Effector memory CD8-positive, alpha-beta T cell (primary cell): ENCODE measurements at regions not wholly inside any gene's neighbourhood (a gene's known extent, or its start where the extent isn't known, plus 50 kb on each side); places are given as distances from the start of the nearest gene placed in this dataset.
"Not testable (repeated sequence)": the region's sequence is repeated elsewhere in the genome, so short reads cannot be mapped to it uniquely, and the experiment has no call there.

ENCODE experiments used
- ATAC-seq: fragments of 150-1000 bp; cut with Tn5 transposase; replicated peaks from 2 replicates; pipeline ENCODE4 v1.10.0; 2021; ENCODE audit warnings: mild to moderate bottlenecking, moderate library complexity
- DNase-seq, 3 experiments: peaks; one replicate each; pipeline ENCODE4 v3.0.0; 2021
- H3K27ac Mint-ChIP-seq, 2 donors: one replicate each; pipeline ENCODE4 v1.8.0; 2022; ENCODE audit warnings: mild to moderate bottlenecking in 2 of 2, mixed read lengths in 2 of 2, moderate library complexity in 2 of 2
- H3K27me3 Mint-ChIP-seq, 2 donors: one replicate each; pipeline ENCODE4 v1.8.0; 2022; ENCODE audit warnings: mixed read lengths in 2 of 2
- H3K36me3 Mint-ChIP-seq: one replicate; pipeline ENCODE4 v1.8.0; 2022; ENCODE audit warnings: mild to moderate bottlenecking, moderate library complexity, mixed read lengths; ENCODE audit not compliant: insufficient read depth
- H3K4me1 Mint-ChIP-seq, 2 donors: one replicate each; pipeline ENCODE4 v1.8.0; 2022; ENCODE audit warnings: low read depth in 2 of 2, mixed read lengths in 2 of 2
- H3K4me3 Mint-ChIP-seq, 2 donors: one replicate each; pipeline ENCODE4 v1.8.0; 2022; ENCODE audit warnings: mild to moderate bottlenecking in 2 of 2, mixed read lengths in 2 of 2, moderate library complexity in 2 of 2
- H3K9me3 Mint-ChIP-seq, 2 donors: one replicate each; pipeline ENCODE4 v1.8.0; 2022; ENCODE audit warnings: mixed read lengths in 2 of 2

- ATAC-seq (no peak), DNase-seq (no peak)
- no peaks in the 10 kb centered on the region for H3K9me3 Mint-ChIP-seq
- peaks cover 2% of the 10 kb centered on the region for H3K36me3 Mint-ChIP-seq
- H3K4me1 Mint-ChIP-seq: no peaks in the 10 kb centered on the region
- H3K27me3 Mint-ChIP-seq: peaks cover 4 to 20% of the 10 kb centered on the region in 2 donors
- peak overlapping the region in 1 of 2 donors; percentile 19 for H3K27ac Mint-ChIP-seq
- H3K4me3 Mint-ChIP-seq: no peak overlapping the region
Observed at GRCh38 chr20:57829805-57830514, 120.1 kb upstream of the PMEPA1 start.

DNA sequence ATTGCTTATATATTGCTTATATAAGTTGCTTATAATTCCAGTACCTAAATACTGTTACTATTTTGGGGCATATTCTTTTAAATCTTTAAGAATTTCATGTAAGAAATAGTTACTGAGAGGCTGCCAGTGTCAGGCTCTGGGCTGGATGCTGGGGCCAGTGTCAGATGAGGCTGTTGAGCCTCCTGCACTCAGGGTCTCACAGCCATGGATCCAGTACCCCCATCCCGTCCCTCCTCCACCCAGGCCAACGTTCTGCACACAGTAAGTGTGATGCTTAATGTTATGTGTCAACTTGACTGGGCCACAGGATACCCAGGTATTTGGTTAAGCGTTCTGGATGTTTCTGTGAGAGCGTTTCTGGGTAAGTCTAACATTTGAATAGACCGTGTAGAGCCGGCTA is 119.5 kb upstream of the PMEPA1 start:
- DNase-seq (no peak), ATAC-seq (no peak)
- H3K27me3 Mint-ChIP-seq: peaks cover 0 to 14% of the 10 kb centered on the region in 2 donors
- no peaks in the 10 kb centered on the region for H3K4me1 Mint-ChIP-seq
- no peaks in the 10 kb centered on the region for H3K9me3 Mint-ChIP-seq
- no peaks in the 10 kb centered on the region for H3K36me3 Mint-ChIP-seq
- H3K4me3 Mint-ChIP-seq: no peak overlapping the region
- H3K27ac Mint-ChIP-seq: no peak overlapping the region

DNA sequence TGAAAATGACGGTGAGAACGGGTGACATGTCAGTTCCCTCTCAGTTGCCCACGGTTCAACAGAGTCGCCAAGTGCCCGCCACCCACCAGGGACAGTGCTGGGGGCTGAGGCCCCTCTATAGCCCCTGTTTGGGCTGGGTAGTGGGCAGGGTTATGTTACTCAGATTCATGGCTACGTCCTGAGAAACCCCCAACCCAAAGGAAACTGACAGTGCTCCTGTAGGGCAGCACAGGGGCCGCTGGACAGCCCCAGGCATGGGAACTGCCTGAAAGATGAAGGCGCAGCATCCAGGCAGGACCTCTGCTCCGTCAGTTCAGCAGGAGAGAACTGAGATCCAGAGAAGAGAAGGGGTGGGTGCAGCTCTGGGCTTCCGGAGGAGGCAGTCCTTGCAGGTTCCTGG is 118.9 kb upstream of the PMEPA1 start:
- no peaks in the 10 kb centered on the region for H3K4me1 Mint-ChIP-seq
- no peak overlapping the region for H3K4me3 Mint-ChIP-seq
- H3K36me3 Mint-ChIP-seq: no peaks in the 10 kb centered on the region
- H3K27me3 Mint-ChIP-seq: peaks cover 0 to 13% of the 10 kb centered on the region in 2 donors
- no peak for DNase-seq
- H3K9me3 Mint-ChIP-seq: no peaks in the 10 kb centered on the region
- H3K27ac Mint-ChIP-seq: no peak overlapping the region
- ATAC-seq: no peak

- no peaks in the 10 kb centered on the region for H3K9me3 Mint-ChIP-seq
- no peaks in the 10 kb centered on the region for H3K4me1 Mint-ChIP-seq
- H3K36me3 Mint-ChIP-seq: no peaks in the 10 kb centered on the region
- H3K27ac Mint-ChIP-seq: no peak overlapping the region
- DNase-seq (no peak), ATAC-seq (no peak)
- H3K4me3 Mint-ChIP-seq: no peak overlapping the region
- peaks cover 2 to 8% of the 10 kb centered on the region in 2 donors for H3K27me3 Mint-ChIP-seq
Observed at GRCh38 chr20:57826666-57827287, 117.0 kb upstream of the PMEPA1 start.

GRCh38 chr20:57824909-57825308 is 115.1 kb upstream of the PMEPA1 start:
- H3K27me3 Mint-ChIP-seq: peaks cover 8 to 21% of the 10 kb centered on the region in 2 donors
- DNase-seq (no peak), ATAC-seq (no peak)
- no peak overlapping the region for H3K27ac Mint-ChIP-seq
- no peaks in the 10 kb centered on the region for H3K4me1 Mint-ChIP-seq
- no peaks in the 10 kb centered on the region for H3K36me3 Mint-ChIP-seq
- no peaks in the 10 kb centered on the region for H3K9me3 Mint-ChIP-seq
- H3K4me3 Mint-ChIP-seq: no peak overlapping the region

- Mint-ChIP-seq H3K27ac (no peak overlapping the region), H3K9me3 (no peaks in the 10 kb centered on the region), H3K4me1 (no peaks in the 10 kb centered on the region), H3K36me3 (no peaks in the 10 kb centered on the region), H3K4me3 (no peak overlapping the region), H3K27me3 (peaks cover 20 to 38% of the 10 kb centered on the region in 2 donors)
- DNase-seq: no peak
- no peak for ATAC-seq
Observed at GRCh38 chr20:57821935-57822334, 112.1 kb upstream of the PMEPA1 start.

- Mint-ChIP-seq H3K9me3 (no peaks in the 10 kb centered on the region), H3K4me1 (no peaks in the 10 kb centered on the region), H3K36me3 (no peaks in the 10 kb centered on the region), H3K27me3 (peaks cover 20 to 41% of the 10 kb centered on the region in 2 donors), H3K4me3 (no peak overlapping the region), H3K27ac (no peak overlapping the region)
- DNase-seq (no peak), ATAC-seq (no peak)
Observed at GRCh38 chr20:57819691-57820380, 110.0 kb upstream of the PMEPA1 start.

- H3K36me3 Mint-ChIP-seq: no peaks in the 10 kb centered on the region
- no peak for DNase-seq
- no peak for ATAC-seq
- no peak overlapping the region for H3K27ac Mint-ChIP-seq
- H3K9me3 Mint-ChIP-seq: no peaks in the 10 kb centered on the region
- peaks cover 26 to 46% of the 10 kb centered on the region in 2 donors for H3K27me3 Mint-ChIP-seq
- H3K4me1 Mint-ChIP-seq: no peaks in the 10 kb centered on the region
- no peak overlapping the region for H3K4me3 Mint-ChIP-seq
Observed at GRCh38 chr20:57819291-57819690, 109.5 kb upstream of the PMEPA1 start.

GRCh38 chr20:57818418-57819181 is 108.8 kb upstream of the PMEPA1 start:
- DNase-seq (no peak), ATAC-seq (no peak)
- peak overlapping the region in 1 of 2 donors; percentile 32 for H3K27ac Mint-ChIP-seq
- H3K4me3 Mint-ChIP-seq: no peak overlapping the region
- no peaks in the 10 kb centered on the region for H3K36me3 Mint-ChIP-seq
- peaks cover 26 to 53% of the 10 kb centered on the region in 2 donors for H3K27me3 Mint-ChIP-seq
- no peaks in the 10 kb centered on the region for H3K4me1 Mint-ChIP-seq
- no peaks in the 10 kb centered on the region for H3K9me3 Mint-ChIP-seq

DNA sequence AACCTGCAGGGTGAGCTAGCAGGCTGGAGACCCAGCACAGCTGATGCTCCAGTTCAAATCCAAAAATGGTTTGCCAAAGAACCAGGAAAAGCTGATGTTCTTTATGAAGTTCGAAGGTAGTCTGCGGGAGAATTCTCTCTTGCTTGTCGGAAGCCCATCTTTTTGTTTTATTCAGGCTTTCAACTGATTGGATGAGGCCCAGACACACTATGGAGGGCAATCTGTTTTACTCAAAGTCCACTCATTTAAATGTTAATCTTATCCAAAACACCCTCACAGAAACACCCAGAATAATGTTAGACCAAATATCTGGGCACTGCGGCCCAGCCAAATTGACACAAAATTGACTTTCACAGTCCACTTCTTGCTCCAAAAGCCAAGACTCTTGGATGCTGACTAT is 105.6 kb upstream of the PMEPA1 start:
- H3K27me3 Mint-ChIP-seq: peaks cover 23 to 62% of the 10 kb centered on the region in 2 donors
- H3K9me3 Mint-ChIP-seq: no peaks in the 10 kb centered on the region
- peaks cover 2% of the 10 kb centered on the region for H3K36me3 Mint-ChIP-seq
- no peaks in the 10 kb centered on the region for H3K4me1 Mint-ChIP-seq
- ATAC-seq: no peak
- H3K27ac Mint-ChIP-seq: no peak overlapping the region
- H3K4me3 Mint-ChIP-seq: no peak overlapping the region
- no peak for DNase-seq

DNA sequence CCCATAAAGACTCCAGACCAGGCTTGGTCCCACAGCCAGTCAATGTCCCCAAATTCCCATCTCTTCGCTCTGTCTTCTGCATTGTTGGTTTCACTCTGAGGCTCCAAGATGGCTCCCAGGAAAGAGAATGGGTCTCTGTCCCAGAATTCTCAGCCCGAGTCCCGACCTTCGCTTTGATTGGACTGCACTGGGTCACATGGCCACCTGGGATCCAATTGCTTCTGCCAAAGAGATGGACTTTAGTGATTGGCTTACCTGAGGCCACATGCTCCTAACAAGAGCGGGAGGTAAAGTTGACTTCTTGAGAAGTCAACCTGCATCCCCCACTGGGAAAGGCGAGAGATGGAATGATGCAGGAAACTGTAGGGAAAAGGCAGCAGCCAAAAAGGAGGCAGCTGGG is 104.7 kb upstream of the PMEPA1 start:
- peaks cover 3% of the 10 kb centered on the region for H3K36me3 Mint-ChIP-seq
- H3K4me1 Mint-ChIP-seq: no peaks in the 10 kb centered on the region
- DNase-seq: no peak
- no peak overlapping the region for H3K27ac Mint-ChIP-seq
- no peaks in the 10 kb centered on the region for H3K9me3 Mint-ChIP-seq
- no peak overlapping the region for H3K4me3 Mint-ChIP-seq
- ATAC-seq: no peak
- peaks cover 23 to 59% of the 10 kb centered on the region in 2 donors for H3K27me3 Mint-ChIP-seq

- Mint-ChIP-seq H3K4me3 (no peak overlapping the region), H3K27ac (no peak overlapping the region), H3K4me1 (no peaks in the 10 kb centered on the region), H3K36me3 (peaks cover 3% of the 10 kb centered on the region), H3K27me3 (peaks cover 15 to 51% of the 10 kb centered on the region in 2 donors), H3K9me3 (no peaks in the 10 kb centered on the region)
- no peak for DNase-seq
- ATAC-seq: no peak
Observed at GRCh38 chr20:57813509-57814269, 103.9 kb upstream of the PMEPA1 start.

DNA sequence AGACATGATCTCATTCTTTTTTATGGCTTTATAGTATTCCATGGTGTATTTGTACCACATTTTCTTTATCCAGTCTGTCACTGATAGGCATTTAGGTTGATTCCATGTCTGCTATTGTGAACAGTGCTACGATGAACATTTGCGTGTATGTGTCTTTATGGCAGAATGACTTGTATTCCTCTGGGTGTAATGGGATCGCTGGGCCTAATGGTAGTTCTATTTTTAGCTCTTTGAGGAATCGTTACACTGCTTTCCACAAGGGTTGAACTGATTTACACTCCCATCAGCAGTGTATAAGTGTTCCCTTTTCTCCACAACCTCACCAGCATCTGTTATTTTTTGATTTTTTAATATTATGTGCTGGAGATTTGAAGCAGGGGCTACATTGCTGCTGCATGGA is 102.8 kb upstream of the PMEPA1 start:
- H3K4me3 Mint-ChIP-seq, H3K27ac Mint-ChIP-seq, H3K4me1 Mint-ChIP-seq, H3K36me3 Mint-ChIP-seq, H3K9me3 Mint-ChIP-seq, ATAC-seq, DNase-seq: not testable (repeated sequence)
- peaks cover 11 to 51% of the 10 kb centered on the region in 2 donors for H3K27me3 Mint-ChIP-seq
